GM23338 (cell line): ENCODE measurements at regions not wholly inside any gene's neighbourhood (a gene's known extent, or its start where the extent isn't known, plus 50 kb on each side); places are given as distances from the start of the nearest gene placed in this dataset.

Source experiments
- ATAC-seq: fragments of 200-7000 bp; cut with Tn5 transposase; 3 replicates; pipeline ENCODE4 v1.9.1; 2020
- DNase-seq: peaks from one replicate; pipeline ENCODE4 v3.0.0-alpha.2; 2015; ENCODE audit warnings: low spot score
- H2AFZ ChIP-seq: fragments of 200-600 bp; sonication (generic); 2 replicates; pipeline ENCODE4 v1.8.0; 2016; ENCODE audit warnings: antibody characterized with exemption, mild to moderate bottlenecking, moderate library complexity
- H3F3A ChIP-seq: fragments of 200-600 bp; sonication (generic); replicated peaks from 2 replicates; pipeline ENCODE4 v1.8.0; 2017; ENCODE audit warnings: antibody characterized with exemption, mixed run types, low read depth
- H3K27ac ChIP-seq: fragments of 200-600 bp; sonication (generic); 2 replicates; pipeline ENCODE4 v1.6.1; 2016; ENCODE audit warnings: low read depth
- H3K27me3 ChIP-seq: fragments of 200-600 bp; sonication (generic); 2 replicates; pipeline ENCODE4 v1.8.0; 2016; ENCODE audit warnings: mild to moderate bottlenecking, mixed run types, moderate library complexity; ENCODE audit not compliant: insufficient read depth
- H3K36me3 ChIP-seq: fragments of 200-600 bp; sonication (generic); 2 replicates; pipeline ENCODE4 v1.8.0; 2016; ENCODE audit warnings: mild to moderate bottlenecking; ENCODE audit not compliant: insufficient read depth
- H3K4me1 ChIP-seq: fragments of 200-600 bp; sonication (generic); 2 replicates; pipeline ENCODE4 v1.8.0; 2016; ENCODE audit warnings: mild to moderate bottlenecking, moderate library complexity; ENCODE audit not compliant: insufficient read depth
- H3K4me2 ChIP-seq: fragments of 200-600 bp; sonication (generic); 2 replicates; pipeline ENCODE4 v1.7.1; 2017; ENCODE audit warnings: mixed run types
- H3K4me3 ChIP-seq: fragments of 200-600 bp; sonication (generic); 2 replicates; pipeline ENCODE4 v1.6.1; 2016; ENCODE audit warnings: mixed run types
- H3K79me2 ChIP-seq: fragments of 200-600 bp; sonication (generic); replicated peaks from 2 replicates; pipeline ENCODE4 v1.8.0; 2017; ENCODE audit warnings: mild to moderate bottlenecking; ENCODE audit not compliant: insufficient read depth
- H3K9me2 ChIP-seq: fragments of 200-600 bp; sonication (generic); 2 replicates; pipeline ENCODE4 v1.8.0; 2017; ENCODE audit not compliant: insufficient read depth
- H4K20me1 ChIP-seq: fragments of 200-600 bp; sonication (generic); replicated peaks from 2 replicates; pipeline ENCODE4 v1.8.0; 2017; ENCODE audit warnings: mild to moderate bottlenecking; ENCODE audit not compliant: insufficient read depth
- H3K27ac Mint-ChIP-seq: 2 replicates; pipeline ENCODE4 v1.8.0; 2020; ENCODE audit warnings: inconsistent platforms, mild to moderate bottlenecking, moderate library complexity, mixed read lengths
- H3K27me3 Mint-ChIP-seq: 3 replicates; pipeline ENCODE4 v1.8.0; 2022; ENCODE audit warnings: low read depth, mild to moderate bottlenecking, moderate library complexity, mixed read lengths, inconsistent platforms; ENCODE audit not compliant: insufficient read depth, poor library complexity
- H3K36me3 Mint-ChIP-seq: 3 replicates; pipeline ENCODE4 v1.8.0; 2021; ENCODE audit warnings: low read depth, mild to moderate bottlenecking, inconsistent platforms, moderate library complexity, mixed read lengths
- H3K4me1 Mint-ChIP-seq: 3 replicates; pipeline ENCODE4 v1.8.0; 2020; ENCODE audit warnings: mild to moderate bottlenecking, inconsistent platforms, mixed read lengths
- H3K4me3 Mint-ChIP-seq: 3 replicates; pipeline ENCODE4 v1.8.0; 2021; ENCODE audit warnings: moderate library complexity, mild to moderate bottlenecking, inconsistent platforms, mixed read lengths
- H3K9me3 Mint-ChIP-seq: 3 replicates; pipeline ENCODE4 v1.8.0; 2020; ENCODE audit warnings: moderate library complexity, mild to moderate bottlenecking, inconsistent platforms, mixed read lengths
- EZH2phosphoT487 ChIP-seq: fragments of 200-600 bp; sonication (generic); IDR thresholded peaks from one replicate; pipeline ENCODE4 v1.8.1; 2018; ENCODE audit warnings: antibody characterized with exemption; ENCODE audit not compliant: unreplicated experiment
- NANOG ChIP-seq: IDR thresholded peaks from 2 replicates; pipeline ENCODE4 v1.6.1; 2016; ENCODE audit warnings: antibody characterized with exemption, borderline replicate concordance
- POLR2AphosphoS5 ChIP-seq: IDR thresholded peaks from 2 replicates; pipeline ENCODE4 v1.6.1; 2016; ENCODE audit warnings: antibody characterized with exemption, low read depth
- REST ChIP-seq: IDR thresholded peaks from one replicate; pipeline ENCODE4 v1.6.1; 2018; ENCODE audit warnings: antibody characterized with exemption; ENCODE audit not compliant: unreplicated experiment
- STAT1 ChIP-seq: IDR thresholded peaks from one replicate; pipeline ENCODE4 v1.6.1; 2016; ENCODE audit warnings: antibody characterized with exemption; ENCODE audit not compliant: unreplicated experiment
- ZNF114 ChIP-seq: fragments of 250-450 bp; sonication (Bioruptor Pico); IDR thresholded peaks from 2 replicates; pipeline ENCODE4 v1.5.0; 2020; ENCODE audit warnings: mild to moderate bottlenecking, moderate library complexity
- TF ChIP-seq, protein P1 (sequence below): fragments of 250-450 bp; sonication (Bioruptor Pico); IDR thresholded peaks from 2 replicates; pipeline ENCODE4 v1.5.0; 2020; ENCODE audit warnings: mild to moderate bottlenecking, moderate library complexity

DNA sequence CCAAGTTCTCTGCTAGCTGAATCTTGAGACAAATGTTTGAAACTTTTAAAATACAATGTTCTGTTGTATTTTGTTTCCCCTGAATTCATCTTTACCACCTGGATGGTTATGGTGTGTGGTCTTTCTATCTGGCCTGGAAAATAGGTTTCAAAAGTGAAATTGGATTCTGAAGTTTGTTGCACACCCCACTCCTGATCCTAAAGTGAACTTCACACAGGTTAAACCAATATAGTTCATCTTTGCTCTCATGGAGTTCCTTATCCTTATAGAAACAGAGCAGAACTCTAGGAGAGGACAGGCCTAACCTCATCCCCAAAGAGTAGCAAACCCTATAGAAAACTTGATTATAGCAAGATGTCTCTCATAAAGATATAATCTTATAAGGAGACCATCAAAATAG is 179.4 kb upstream of the BCL6 start:
- no peak overlapping the region for H3K27ac Mint-ChIP-seq
- H3K4me1 ChIP-seq: no peaks in the 10 kb centered on the region; the same call in 1 of the 2 replicates
- H3K4me3 ChIP-seq: no peak overlapping the region
- no peaks in the 10 kb centered on the region for H3F3A ChIP-seq
- H3K9me3 Mint-ChIP-seq: peaks cover 17% of the 10 kb centered on the region
- peaks cover 8% of the 10 kb centered on the region; the same call in 1 of the 2 replicates for H3K36me3 ChIP-seq
- peaks cover 17% of the 10 kb centered on the region; the same call in 2 of the 3 replicates for H3K36me3 Mint-ChIP-seq
- H3K27me3 Mint-ChIP-seq: peaks cover 2% of the 10 kb centered on the region
- TF ChIP-seq STAT1: no peak
- no peaks in the 10 kb centered on the region for H3K27me3 ChIP-seq
- no peak for DNase-seq
- no peak overlapping the region for H2AFZ ChIP-seq
- ATAC-seq: no peak
- H3K4me2 ChIP-seq: no peak overlapping the region
- no peaks in the 10 kb centered on the region for H4K20me1 ChIP-seq
- H3K4me3 Mint-ChIP-seq: no peak overlapping the region
- H3K79me2 ChIP-seq: no peaks in the 10 kb centered on the region
- no peaks in the 10 kb centered on the region for H3K9me2 ChIP-seq
- H3K27ac ChIP-seq: no peak overlapping the region
- no peaks in the 10 kb centered on the region for H3K4me1 Mint-ChIP-seq

- Histone ChIP-seq H3K27ac (no peak overlapping the region), H4K20me1 (no peaks in the 10 kb centered on the region), H3K36me3 (peaks cover 8% of the 10 kb centered on the region; the same call in 1 of the 2 replicates), H2AFZ (no peak overlapping the region; the same call in 1 of the 2 replicates), H3K4me3 (no peak overlapping the region), H3K4me2 (no peak overlapping the region), H3K4me1 (no peaks in the 10 kb centered on the region), H3F3A (no peaks in the 10 kb centered on the region), H3K27me3 (no peaks in the 10 kb centered on the region), H3K9me2 (no peaks in the 10 kb centered on the region; the same call in 1 of the 2 replicates), H3K79me2 (no peaks in the 10 kb centered on the region)
- TF ChIP-seq NANOG (no peak), REST (no peak)
- Mint-ChIP-seq H3K4me1 (no peaks in the 10 kb centered on the region), H3K36me3 (peaks cover 17% of the 10 kb centered on the region; the same call in 2 of the 3 replicates), H3K9me3 (peaks cover 17% of the 10 kb centered on the region), H3K27me3 (peaks cover 2% of the 10 kb centered on the region), H3K4me3 (no peak overlapping the region), H3K27ac (no peak overlapping the region)
- ATAC-seq (no peak), DNase-seq (no peak)
Observed at GRCh38 chr3:187925326-187925725, 180.1 kb upstream of the BCL6 start.

GRCh38 chr3:187926620-187927019 is 181.4 kb upstream of the BCL6 start:
- Histone ChIP-seq H4K20me1 (no peaks in the 10 kb centered on the region), H3K4me3 (no peak overlapping the region), H3K79me2 (no peaks in the 10 kb centered on the region), H3K36me3 (peaks cover 8% of the 10 kb centered on the region; the same call in 1 of the 2 replicates), H3K9me2 (peaks cover 3% of the 10 kb centered on the region), H3K4me2 (no peak overlapping the region), H3K4me1 (no peaks in the 10 kb centered on the region), H2AFZ (no peak overlapping the region), H3F3A (no peaks in the 10 kb centered on the region), H3K27me3 (no peaks in the 10 kb centered on the region), H3K27ac (no peak overlapping the region)
- Mint-ChIP-seq H3K4me3 (no peak overlapping the region), H3K27me3 (no peaks in the 10 kb centered on the region), H3K27ac (no peak overlapping the region), H3K36me3 (peaks cover 17% of the 10 kb centered on the region; the same call in 2 of the 3 replicates), H3K9me3 (peaks cover 17% of the 10 kb centered on the region), H3K4me1 (no peaks in the 10 kb centered on the region)
- ATAC-seq (no peak), DNase-seq (no peak)
- no peak for TF ChIP-seq EZH2phosphoT487
- TF ChIP-seq NANOG: no peak
- TF ChIP-seq ZNF114 (CRISPR knock-in tag): no peak
- TF ChIP-seq, protein P1, sequence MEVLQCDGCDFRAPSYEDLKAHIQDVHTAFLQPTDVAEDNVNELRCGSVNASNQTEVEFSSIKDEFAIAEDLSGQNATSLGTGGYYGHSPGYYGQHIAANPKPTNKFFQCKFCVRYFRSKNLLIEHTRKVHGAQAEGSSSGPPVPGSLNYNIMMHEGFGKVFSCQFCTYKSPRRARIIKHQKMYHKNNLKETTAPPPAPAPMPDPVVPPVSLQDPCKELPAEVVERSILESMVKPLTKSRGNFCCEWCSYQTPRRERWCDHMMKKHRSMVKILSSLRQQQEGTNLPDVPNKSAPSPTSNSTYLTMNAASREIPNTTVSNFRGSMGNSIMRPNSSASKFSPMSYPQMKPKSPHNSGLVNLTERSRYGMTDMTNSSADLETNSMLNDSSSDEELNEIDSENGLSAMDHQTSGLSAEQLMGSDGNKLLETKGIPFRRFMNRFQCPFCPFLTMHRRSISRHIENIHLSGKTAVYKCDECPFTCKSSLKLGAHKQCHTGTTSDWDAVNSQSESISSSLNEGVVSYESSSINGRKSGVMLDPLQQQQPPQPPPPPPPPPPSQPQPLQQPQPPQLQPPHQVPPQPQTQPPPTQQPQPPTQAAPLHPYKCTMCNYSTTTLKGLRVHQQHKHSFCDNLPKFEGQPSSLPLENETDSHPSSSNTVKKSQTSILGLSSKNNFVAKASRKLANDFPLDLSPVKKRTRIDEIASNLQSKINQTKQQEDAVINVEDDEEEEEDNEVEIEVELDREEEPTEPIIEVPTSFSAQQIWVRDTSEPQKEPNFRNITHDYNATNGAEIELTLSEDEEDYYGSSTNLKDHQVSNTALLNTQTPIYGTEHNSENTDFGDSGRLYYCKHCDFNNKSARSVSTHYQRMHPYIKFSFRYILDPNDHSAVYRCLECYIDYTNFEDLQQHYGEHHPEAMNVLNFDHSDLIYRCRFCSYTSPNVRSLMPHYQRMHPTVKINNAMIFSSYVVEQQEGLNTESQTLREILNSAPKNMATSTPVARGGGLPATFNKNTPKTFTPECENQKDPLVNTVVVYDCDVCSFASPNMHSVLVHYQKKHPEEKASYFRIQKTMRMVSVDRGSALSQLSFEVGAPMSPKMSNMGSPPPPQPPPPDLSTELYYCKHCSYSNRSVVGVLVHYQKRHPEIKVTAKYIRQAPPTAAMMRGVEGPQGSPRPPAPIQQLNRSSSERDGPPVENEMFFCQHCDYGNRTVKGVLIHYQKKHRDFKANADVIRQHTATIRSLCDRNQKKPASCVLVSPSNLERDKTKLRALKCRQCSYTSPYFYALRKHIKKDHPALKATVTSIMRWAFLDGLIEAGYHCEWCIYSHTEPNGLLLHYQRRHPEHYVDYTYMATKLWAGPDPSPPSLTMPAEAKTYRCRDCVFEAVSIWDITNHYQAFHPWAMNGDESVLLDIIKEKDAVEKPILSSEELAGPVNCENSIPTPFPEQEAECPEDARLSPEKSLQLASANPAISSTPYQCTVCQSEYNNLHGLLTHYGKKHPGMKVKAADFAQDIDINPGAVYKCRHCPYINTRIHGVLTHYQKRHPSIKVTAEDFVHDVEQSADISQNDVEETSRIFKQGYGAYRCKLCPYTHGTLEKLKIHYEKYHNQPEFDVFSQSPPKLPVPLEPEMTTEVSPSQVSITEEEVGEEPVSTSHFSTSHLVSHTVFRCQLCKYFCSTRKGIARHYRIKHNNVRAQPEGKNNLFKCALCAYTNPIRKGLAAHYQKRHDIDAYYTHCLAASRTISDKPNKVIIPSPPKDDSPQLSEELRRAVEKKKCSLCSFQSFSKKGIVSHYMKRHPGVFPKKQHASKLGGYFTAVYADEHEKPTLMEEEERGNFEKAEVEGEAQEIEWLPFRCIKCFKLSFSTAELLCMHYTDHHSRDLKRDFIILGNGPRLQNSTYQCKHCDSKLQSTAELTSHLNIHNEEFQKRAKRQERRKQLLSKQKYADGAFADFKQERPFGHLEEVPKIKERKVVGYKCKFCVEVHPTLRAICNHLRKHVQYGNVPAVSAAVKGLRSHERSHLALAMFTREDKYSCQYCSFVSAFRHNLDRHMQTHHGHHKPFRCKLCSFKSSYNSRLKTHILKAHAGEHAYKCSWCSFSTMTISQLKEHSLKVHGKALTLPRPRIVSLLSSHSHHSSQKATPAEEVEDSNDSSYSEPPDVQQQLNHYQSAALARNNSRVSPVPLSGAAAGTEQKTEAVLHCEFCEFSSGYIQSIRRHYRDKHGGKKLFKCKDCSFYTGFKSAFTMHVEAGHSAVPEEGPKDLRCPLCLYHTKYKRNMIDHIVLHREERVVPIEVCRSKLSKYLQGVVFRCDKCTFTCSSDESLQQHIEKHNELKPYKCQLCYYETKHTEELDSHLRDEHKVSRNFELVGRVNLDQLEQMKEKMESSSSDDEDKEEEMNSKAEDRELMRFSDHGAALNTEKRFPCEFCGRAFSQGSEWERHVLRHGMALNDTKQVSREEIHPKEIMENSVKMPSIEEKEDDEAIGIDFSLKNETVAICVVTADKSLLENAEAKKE (CRISPR knock-in tag): no peak
- no peak for TF ChIP-seq POLR2AphosphoS5
- no peak for TF ChIP-seq STAT1
